HG03432 (cell line): ENCODE measurements at regions not wholly inside any gene's neighbourhood (a gene's known extent, or its start where the extent isn't known, plus 50 kb on each side); places are given as distances from the start of the nearest gene placed in this dataset.

Experiments used
- ATAC-seq: cut with Tn5 transposase; IDR thresholded peaks from one replicate; pipeline ENCODE4 v1.9.1; 2021; ENCODE audit warnings: mild to moderate bottlenecking, moderate library complexity; ENCODE audit not compliant: unreplicated experiment

- ATAC-seq = no peak
Measured at GRCh38 chr5:124287813-124288212, 458.6 kb downstream of the ZNF608 start.

- no peak for ATAC-seq
Measured at GRCh38 chr5:124285733-124286132, 460.7 kb downstream of the ZNF608 start.

DNA sequence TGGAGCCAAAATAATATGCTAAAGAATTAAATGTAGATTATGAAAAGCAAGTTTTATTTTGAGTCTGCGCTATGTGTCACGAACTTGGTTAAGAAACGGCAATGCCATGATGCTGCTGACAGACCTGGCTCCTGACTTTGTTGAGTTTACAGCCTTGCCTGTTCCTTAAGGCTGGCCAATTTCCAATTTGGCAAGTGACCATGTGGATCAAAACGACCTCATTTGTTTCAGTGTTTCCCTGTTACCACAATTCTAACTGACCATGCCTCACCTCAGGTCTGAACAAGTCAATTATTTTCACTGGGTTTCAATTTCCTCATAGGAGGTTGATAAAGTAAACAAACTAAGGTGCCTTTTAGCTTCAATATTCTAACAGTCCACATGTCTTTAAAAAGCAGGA is 461.4 kb downstream of the ZNF608 start:
- no peak for ATAC-seq

GRCh38 chr5:124283031-124283430 is 463.4 kb downstream of the ZNF608 start:
- ATAC-seq = no peak

GRCh38 chr5:124280079-124280478 is 466.4 kb downstream of the ZNF608 start:
- ATAC-seq = no peak

- no peak for ATAC-seq
Measured at GRCh38 chr5:124279146-124279876, 467.1 kb downstream of the ZNF608 start.

GRCh38 chr5:124278636-124279035 is 467.8 kb downstream of the ZNF608 start:
- no peak for ATAC-seq

GRCh38 chr5:124277767-124278545 is 468.5 kb downstream of the ZNF608 start:
- no peak for ATAC-seq

GRCh38 chr5:124276166-124276565 is 470.3 kb downstream of the ZNF608 start:
- no peak for ATAC-seq

DNA sequence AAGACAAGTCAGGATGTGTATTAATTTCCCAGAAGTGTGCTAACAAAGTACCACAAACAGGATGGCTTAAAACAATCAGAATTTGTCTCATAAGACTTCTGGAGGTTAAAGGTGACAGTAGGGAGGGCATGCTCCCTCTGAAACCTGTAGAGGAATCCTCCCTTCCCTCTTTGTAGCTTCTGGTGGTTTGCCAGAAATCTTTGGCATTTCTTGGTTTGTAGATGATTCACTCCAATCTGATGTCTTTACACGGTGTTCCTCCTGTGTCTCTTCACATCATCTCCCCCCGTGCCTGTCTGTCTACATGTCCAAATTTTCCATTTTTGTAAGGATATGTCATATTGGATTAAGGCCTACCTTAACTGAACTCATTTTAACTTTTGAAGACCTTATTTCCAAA is 471.5 kb downstream of the ZNF608 start:
- no peak for ATAC-seq

DNA sequence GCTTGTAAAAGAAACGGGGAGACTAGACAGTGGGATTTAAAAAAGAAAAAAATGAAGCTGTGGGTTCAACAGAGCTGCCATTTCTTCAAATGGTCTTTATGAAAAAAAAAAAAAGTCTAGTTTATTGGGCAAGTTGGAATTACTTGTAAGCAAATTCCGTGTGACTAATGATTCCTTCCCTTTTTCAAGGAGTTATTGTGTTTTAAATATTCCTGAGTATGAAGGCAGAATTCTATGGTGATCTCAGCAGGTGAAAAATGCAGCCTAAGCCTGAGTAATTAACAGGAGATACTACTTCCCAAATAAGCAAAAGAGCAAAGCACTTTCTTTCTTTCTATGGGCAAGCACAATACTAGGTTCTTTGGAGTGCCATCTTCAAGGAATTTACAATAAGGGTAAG is 481.9 kb downstream of the ZNF608 start:
- no peak for ATAC-seq

DNA sequence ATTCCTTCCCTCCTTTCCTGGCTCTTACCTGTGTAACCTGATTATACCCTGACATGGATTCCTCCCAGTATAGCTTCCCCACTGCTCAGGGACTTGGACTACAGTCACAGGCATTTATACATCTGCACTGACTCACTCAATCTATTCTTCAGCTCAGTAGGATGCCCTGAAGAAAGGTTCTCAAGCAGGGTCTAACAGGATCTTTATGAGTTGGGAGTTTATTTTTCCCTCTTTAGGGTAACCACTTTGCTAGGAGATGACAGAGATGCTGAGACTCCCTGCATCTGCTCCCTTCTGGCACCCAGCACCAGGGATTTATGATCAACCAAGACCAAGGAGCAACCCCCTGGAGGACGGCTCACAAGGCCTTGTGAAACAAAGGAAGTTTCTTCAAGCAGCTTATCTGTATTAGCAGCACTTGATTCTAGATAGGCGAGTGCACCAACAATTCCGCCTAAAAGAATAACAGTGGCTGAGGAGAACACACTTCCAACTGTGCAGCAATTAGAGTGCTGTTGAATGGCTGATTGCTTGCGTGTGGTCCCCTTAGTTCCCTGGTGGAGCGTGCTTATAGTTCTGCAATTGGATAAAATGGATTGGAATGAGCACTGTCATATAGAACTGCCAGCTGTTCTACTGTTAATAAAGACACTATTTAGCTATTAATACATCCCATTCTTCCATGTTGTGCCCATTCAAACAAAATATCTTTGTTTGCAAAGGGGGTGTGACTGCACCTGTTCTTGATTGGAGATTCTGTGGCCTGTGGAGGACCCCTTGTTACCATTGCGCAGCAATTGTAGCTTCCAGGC is 482.6 kb downstream of the ZNF608 start:
- ATAC-seq = no peak

- no peak for ATAC-seq
Measured at GRCh38 chr5:124262991-124263571, 483.4 kb downstream of the ZNF608 start.

- no peak for ATAC-seq
Measured at GRCh38 chr5:124262470-124262869, 484.0 kb downstream of the ZNF608 start.

DNA sequence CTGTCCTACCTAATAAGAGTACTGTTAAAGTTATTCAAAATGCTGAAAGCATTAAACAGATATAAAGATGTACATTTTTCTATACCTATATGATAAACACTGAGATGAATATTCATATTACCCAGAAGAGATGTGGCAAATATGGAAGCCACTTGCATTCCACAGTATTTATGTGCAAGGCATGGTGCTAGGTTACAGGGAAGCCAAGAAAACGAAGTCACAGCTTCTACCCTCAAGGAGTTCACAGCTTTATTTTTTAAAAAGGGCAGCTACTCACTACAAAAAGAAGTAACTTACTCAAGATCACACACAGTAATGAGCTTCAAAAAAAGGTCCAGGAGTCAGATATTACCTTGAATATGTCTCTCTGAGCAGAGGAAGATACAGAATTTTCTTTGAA is 484.6 kb downstream of the ZNF608 start:
- no peak for ATAC-seq

GRCh38 chr5:124260921-124261515 is 485.4 kb downstream of the ZNF608 start:
- no peak for ATAC-seq

DNA sequence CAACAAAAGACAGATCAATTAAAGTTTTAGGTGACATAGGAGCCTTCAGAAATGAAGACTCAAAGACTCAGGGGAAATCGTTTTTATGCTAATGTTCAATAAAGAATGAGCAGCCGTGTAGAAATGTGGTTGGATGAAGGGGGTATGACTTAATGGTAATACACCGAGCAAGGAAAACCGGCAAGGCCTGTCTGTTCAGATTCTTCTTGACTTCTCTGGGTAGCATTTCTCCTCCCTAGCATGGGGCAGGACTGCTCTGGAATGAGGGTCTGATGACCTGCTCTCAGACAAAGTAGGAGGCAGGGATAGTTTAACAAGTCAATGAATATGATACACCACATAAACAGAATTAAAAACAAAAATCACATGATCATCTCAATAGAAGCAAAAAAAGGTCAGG is 487.4 kb downstream of the ZNF608 start:
- no peak for ATAC-seq

DNA sequence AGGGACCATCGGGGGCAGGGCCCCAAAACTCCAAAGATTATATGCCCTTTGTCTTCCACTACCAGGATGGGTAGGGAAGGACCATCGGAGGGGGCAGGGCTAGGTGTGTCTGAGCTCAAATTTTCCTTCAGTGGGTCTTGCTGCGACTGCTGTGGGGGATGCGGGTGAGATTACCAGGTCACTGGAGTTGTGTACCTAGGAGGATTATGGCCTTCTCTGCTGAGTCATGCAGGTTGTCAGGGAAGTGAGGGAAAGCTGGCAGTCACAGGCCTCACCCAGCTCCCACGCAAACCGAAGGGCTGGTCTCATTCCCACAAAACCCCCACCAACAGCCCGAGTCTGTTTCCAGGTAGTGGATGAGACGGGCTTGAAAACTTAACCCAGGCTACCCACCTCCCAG is 489.4 kb downstream of the ZNF608 start:
- ATAC-seq = no peak

- ATAC-seq = no peak
Measured at GRCh38 chr5:124253203-124253810, 493.1 kb downstream of the ZNF608 start.

- no peak for ATAC-seq
Measured at GRCh38 chr5:124252747-124253146, 493.7 kb downstream of the ZNF608 start.
